Endothelial cell of umbilical vein (primary cell): ENCODE measurements at regions not wholly inside any gene's neighbourhood (a gene's known extent, or its start where the extent isn't known, plus 50 kb on each side); places are given as distances from the start of the nearest gene placed in this dataset.

ENCODE experiments used
- CTCF ChIP-seq, 2 donors: IDR thresholded peaks; 1 replicate in 1 of 2; 2 replicates in 1 of 2; pipeline ENCODE4 v1.5.1; 2011; ENCODE audit warnings: low read length in 2 of 2, mild to moderate bottlenecking in 2 of 2, moderate library complexity in 2 of 2, control low read depth in 1 of 2, inconsistent platforms in 1 of 2, low read depth in 1 of 2; ENCODE audit not compliant: insufficient read depth in 1 of 2; ENCODE audit errors: extremely low read depth in 1 of 2
- EZH2 ChIP-seq: IDR thresholded peaks from 2 replicates; pipeline ENCODE4 v1.6.1; 2012; ENCODE audit warnings: borderline replicate concordance, low read depth, mild to moderate bottlenecking, moderate library complexity, low read length, inconsistent platforms; ENCODE audit not compliant: severe bottlenecking
- FOS ChIP-seq: IDR thresholded peaks from 2 replicates; pipeline ENCODE4 v1.6.1; 2011; ENCODE audit warnings: mild to moderate bottlenecking, low read length, moderate library complexity, borderline replicate concordance; ENCODE audit not compliant: insufficient read depth
- GATA2 ChIP-seq: IDR thresholded peaks from 2 replicates; pipeline ENCODE4 v1.7.0; 2011; ENCODE audit warnings: low read depth, mild to moderate bottlenecking, moderate library complexity, mixed read lengths, low read length; ENCODE audit not compliant: insufficient read length, insufficient read depth
- JUN ChIP-seq: IDR thresholded peaks from 2 replicates; pipeline ENCODE4 v1.6.1; 2011; ENCODE audit warnings: borderline replicate concordance, low read depth; ENCODE audit not compliant: insufficient read length, insufficient read depth
- MAX ChIP-seq: IDR thresholded peaks from 2 replicates; pipeline ENCODE4 v1.6.1; 2011; ENCODE audit not compliant: insufficient read depth, insufficient read length
- MYC ChIP-seq: IDR thresholded peaks from one replicate; pipeline ENCODE4 v1.6.1; 2011; ENCODE audit warnings: mild to moderate bottlenecking, low read depth, low read length
- POLR2A ChIP-seq: IDR thresholded peaks from 2 replicates; pipeline ENCODE4 v1.6.1; 2012; ENCODE audit warnings: low read depth, mild to moderate bottlenecking, control low read depth, low read length
- POLR2AphosphoS5 ChIP-seq: IDR thresholded peaks from 2 replicates; pipeline ENCODE4 v1.6.1; 2012; ENCODE audit warnings: low read depth, mild to moderate bottlenecking, control low read depth, low read length, moderate library complexity; ENCODE audit not compliant: insufficient read depth

- no peak for TF ChIP-seq MAX
- TF ChIP-seq EZH2 = no peak
- TF ChIP-seq POLR2A = no peak
- no peak for TF ChIP-seq CTCF (IDR thresholded peaks at IDR 0.05; ENCODE audit: extremely low read depth in 1 of 2, insufficient read depth in 1 of 2, low read depth in 1 of 2, low read length in 2 of 2)
- TF ChIP-seq POLR2AphosphoS5 = no peak
- no peak for TF ChIP-seq JUN
- no peak for TF ChIP-seq GATA2
- TF ChIP-seq FOS = no peak
- no peak for TF ChIP-seq MYC
Observed at GRCh38 chr6:117028256-117028655, 151.2 kb downstream of the RFX6 start.
